GM19193 (cell line): ENCODE measurements at regions not wholly inside any gene's neighbourhood (a gene's known extent, or its start where the extent isn't known, plus 50 kb on each side); places are given as distances from the start of the nearest gene placed in this dataset.

ENCODE experiments used
- POLR2A ChIP-seq: IDR thresholded peaks from 4 replicates; pipeline ENCODE4 v1.6.1; 2011; ENCODE audit not compliant: insufficient read depth, insufficient read length; ENCODE audit errors: extremely low read depth

DNA sequence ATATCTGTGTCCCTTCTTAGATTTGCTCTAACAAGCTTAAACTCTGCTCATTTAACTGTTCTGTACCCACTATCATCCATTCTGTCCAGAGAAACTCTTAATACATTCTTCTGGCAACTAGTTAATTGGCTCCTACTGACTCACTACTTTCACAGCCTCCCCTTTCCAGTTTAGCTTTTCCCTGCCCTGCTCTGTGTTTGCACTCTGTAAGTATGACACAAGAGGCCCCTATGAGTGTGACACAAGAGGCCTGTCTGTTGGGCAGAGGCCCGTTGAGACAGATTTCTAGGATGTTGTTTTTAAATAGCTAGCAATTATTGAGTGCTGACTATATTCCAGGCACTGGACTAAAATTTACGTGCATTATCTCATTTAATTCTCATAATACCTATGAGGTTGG is 246.0 kb upstream of the DAAM1 start:
- TF ChIP-seq POLR2A, result no peak

DNA sequence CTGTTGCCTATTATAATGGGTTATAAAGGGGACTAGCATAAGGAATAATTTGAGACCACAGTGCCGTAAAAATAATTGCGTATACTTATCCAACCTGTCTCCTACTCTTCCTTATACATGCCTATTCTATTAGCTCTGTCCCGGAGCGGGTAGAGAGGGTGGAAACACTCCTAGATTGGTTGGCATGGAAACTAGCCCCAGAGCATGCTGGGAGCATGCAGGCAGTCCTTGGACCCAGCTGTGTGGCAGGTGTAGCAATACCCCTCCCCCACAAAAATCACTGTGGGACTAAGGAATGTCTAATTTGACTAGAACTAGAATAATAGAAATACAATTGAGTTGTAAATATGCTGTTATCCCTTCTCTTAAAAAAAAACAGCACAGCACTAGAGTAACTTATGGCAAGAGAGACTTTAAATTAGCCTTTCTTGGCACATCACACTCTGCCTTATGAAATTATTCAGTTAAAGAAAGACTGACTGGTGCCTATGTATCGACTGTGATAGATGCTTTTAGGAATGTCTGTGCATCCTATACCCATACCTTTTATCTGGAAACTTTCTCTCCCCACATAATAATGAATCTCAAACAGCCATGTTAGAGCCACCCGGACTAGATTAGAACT is 244.0 kb upstream of the DAAM1 start:
- no peak for TF ChIP-seq POLR2A

DNA sequence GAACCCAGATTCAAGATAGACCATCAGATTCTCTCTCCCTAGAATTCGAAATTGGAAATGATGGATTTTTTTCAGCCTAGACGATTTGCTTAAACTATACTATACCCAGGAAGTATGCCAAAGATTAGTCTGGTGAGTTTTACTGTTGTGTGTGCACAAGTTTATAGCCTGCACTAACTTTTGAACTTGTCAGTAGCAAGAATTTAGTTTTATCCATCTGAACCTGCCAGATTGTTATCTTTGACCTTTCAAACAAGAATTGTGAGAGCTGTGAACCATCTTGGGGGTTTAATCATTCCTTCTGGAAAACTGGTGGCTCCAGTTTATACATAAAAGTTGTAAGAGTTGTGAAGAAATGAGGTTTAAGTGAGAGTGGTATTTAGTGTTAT is 243.5 kb upstream of the DAAM1 start:
- TF ChIP-seq POLR2A, result no peak

GRCh38 chr14:58946431-58946830 is 242.0 kb upstream of the DAAM1 start:
- no peak for TF ChIP-seq POLR2A

DNA sequence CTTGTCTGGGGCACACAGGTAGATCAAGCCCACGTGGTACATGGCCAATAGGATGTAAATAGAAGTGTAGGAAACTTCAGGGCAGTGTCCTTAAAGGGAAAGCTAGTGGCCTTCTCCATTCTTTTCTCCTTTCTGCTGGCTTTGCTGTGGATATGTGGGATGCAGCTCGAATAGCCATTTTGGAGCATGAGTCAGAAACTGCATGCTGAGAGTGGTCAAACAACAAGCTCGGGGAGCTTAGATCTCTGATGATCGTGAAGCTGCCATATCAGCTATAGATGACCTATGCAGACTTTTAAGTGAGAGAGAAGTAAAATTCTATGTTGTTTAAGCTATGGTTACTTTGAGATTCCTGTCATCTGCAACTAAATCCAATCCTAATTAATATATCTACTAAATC is 241.3 kb upstream of the DAAM1 start:
- TF ChIP-seq POLR2A, result no peak

DNA sequence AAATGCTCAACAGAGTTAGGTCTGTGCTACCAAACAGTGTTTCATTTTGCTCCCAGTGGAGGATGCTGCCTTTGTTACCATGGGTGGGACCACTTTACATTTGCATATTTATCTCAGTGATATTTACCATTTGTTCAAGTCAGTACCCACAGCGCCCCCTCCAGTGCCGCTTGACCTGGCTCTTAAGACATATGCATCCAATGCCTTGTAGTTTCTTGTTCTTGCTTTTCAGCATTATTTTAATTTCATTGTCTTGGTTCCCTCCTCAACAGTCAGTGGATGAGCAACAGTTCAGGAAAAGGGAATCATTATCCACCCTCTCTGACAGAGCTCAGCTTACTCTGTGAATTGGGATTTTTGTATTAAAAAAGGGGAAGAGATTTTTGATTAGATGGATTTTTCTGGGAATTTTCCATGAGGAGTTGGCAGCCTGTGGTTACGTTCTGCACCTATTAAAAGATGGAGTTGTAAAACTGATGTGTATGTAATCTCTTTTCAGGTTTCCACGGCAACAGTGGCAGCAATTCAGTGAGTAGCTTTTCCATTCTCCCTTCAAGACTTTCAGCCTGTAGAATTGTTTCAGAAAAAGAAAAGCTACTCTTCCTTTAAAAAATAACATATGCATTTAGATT is 240.5 kb upstream of the DAAM1 start:
- no peak for TF ChIP-seq POLR2A

- no peak for TF ChIP-seq POLR2A
Measured at GRCh38 chr14:58950555-58950954, 237.9 kb upstream of the DAAM1 start.

GRCh38 chr14:58951143-58951542 is 237.3 kb upstream of the DAAM1 start:
- TF ChIP-seq POLR2A, result no peak

DNA sequence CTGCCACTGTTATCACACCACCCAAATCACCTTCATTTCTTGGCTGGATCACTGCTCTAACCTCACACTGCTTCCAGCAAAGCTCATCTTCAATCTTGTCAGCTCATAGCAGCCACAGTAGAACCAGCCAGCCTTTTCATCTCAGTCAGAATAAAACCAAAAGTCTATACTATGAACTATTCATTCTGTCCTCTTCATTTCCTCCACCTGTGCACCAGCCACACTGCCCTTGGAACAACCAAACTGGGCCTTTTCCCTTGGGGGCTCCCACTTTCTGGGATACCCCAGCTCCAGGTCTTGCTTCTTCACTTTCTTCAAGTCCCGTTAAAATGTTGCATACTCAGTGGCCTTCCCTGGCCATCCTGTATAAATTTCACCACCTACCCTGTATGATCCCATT is 234.4 kb upstream of the DAAM1 start:
- no peak for TF ChIP-seq POLR2A

DNA sequence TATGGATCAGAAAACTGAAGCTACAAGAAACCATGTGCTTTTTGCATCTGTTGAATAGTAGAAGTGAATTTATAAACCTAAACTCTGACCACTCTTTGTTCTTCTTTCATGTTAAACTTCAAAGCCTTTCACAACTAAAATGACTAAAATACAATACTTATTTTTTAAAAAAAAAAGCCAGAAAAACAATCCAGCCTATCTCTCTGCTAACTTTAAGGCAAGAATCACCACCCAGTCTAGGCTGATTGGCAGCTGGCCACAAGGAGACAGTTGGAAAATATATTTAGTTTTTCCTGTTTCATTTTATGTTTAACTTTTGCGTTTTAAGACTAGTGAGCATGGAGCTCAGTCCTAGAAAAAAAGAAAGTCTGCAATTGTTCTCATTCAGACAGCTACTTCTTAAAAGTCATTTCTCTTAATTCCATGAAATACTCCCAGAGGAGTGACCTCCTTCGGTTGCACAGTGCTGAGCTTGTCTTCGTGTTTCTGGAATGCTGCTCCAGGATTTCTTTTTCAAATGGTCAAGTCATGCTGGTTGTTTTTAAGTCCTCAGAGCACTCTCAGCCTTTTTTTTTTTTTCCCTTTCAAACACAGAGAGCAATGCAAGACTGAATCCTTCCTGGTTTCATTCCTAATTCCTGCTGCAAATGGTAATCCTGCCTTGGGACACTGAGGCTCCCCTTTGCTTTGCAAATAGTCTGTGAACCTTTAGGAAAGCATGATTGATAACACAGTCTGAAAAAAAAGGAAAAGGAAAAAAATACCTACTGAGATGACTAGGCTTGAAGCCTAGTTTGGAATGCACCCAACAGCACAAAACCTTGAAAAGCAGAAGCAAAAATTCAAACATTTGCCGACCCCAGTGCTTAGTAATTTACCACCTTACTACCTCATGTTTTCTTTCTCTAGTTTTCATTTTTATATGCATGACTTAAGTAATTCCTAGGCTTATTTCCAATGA is 233.3 kb upstream of the DAAM1 start:
- TF ChIP-seq POLR2A, result no peak

- no peak for TF ChIP-seq POLR2A
Measured at GRCh38 chr14:58961045-58961731, 227.3 kb upstream of the DAAM1 start.

DNA sequence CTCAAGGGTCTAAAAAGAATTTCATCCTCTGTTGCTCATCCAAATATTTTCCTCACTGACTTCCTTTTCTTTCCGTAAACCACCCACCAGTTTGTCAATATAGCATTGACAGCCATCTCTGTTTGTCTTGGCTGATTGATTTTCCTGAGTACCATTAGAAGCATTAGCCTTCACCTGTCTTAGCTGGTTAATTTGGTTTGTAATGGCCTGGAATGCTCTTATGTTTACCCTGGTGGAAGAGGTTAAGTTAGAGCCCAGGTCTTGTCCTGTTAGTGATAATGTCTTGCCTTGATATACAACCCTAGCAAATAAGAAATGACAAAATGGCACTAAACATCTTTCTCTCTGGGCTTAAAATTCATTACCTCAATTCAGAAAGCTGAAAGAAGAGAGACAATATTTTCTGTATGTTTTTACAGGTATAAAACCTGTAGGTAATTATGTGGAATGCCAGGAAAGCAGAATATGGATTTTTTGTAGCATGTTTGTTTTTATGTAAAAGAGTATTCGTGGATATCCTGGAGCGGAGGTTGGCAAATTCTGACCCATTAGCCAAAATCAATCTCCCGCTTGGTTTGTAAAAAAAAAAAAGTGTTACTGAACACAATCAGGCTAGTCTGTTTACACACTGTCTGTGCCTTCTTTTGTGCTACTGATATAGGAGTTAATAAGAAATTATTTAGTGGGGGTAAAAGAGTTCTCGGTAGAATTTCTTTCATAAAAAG is 224.4 kb upstream of the DAAM1 start:
- no peak for TF ChIP-seq POLR2A

GRCh38 chr14:58964598-58964928 is 223.9 kb upstream of the DAAM1 start:
- TF ChIP-seq POLR2A, result no peak

- TF ChIP-seq POLR2A, result no peak
Measured at GRCh38 chr14:58965601-58966000, 222.9 kb upstream of the DAAM1 start.

DNA sequence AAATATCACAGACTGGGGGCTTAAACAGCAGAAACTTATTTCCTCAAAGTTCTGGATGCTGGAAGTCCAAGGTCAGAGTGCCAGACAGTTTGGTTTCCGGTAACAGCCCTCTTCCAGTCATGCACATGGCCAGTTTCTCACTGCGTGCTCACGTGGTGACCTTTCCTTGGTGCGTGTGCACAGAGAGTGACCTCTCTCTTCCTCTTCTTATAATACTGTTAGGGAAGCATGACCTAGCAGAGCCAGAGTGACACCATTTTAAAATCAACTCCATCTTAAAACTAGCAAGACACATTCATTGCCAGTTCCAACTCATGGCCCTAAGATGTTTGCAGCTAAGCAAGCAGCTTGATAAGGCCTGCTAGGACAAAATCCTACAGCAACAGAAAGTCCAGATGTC is 221.5 kb upstream of the DAAM1 start:
- TF ChIP-seq POLR2A, result no peak

GRCh38 chr14:58969951-58970751 is 218.3 kb upstream of the DAAM1 start:
- peak; percentile 35 for TF ChIP-seq POLR2A
